ENCODE measurements at regions not wholly inside any gene's neighbourhood (a gene's known extent, or its start where the extent isn't known, plus 50 kb on each side); places are given as distances from the start of the nearest gene placed in this dataset.

GRCh38 chr12:63304887-63305316 lies 153.9 kb upstream of the AVPR1A start:
- no peak for TF ChIP-seq ZNF274 (IDR thresholded peaks at IDR 0.05; ENCODE audit: low read depth, low read length)
- no peak for TF ChIP-seq SUZ12 (IDR thresholded peaks at IDR 0.05; ENCODE audit: extremely low read depth, insufficient read depth, insufficient read length)
- no peak for TF ChIP-seq YY1 (IDR thresholded peaks at IDR 0.05; ENCODE audit: insufficient read depth, insufficient read length)

Measured in NT2/D1 (cell line).